Omental fat pad (tissue), 3 donors: ENCODE measurements at regions not wholly inside any gene's neighbourhood (a gene's known extent, or its start where the extent isn't known, plus 50 kb on each side); places are given as distances from the start of the nearest gene placed in this dataset.

Source experiments
- ATAC-seq: fragments of 150-250 bp; one replicate; pipeline ENCODE4 v1.9.1; 2016; ENCODE audit warnings: mild to moderate bottlenecking, moderate library complexity; ENCODE audit not compliant: low FRiP score
- DNase-seq: peaks from one replicate; pipeline ENCODE4 v3.0.0-alpha.2; 2019; ENCODE audit warnings: low spot score
- CTCF ChIP-seq, 3 donors: fragments of 450-650 bp; IDR thresholded peaks; one replicate each; pipeline ENCODE4 v1.5.1; 2016 to 2017; ENCODE audit warnings: antibody characterized with exemption in 3 of 3, mild to moderate bottlenecking in 3 of 3, moderate library complexity in 2 of 3

- no peak for TF ChIP-seq CTCF (IDR thresholded peaks at IDR 0.05)
- no peak for ATAC-seq
- no peak for DNase-seq
These were observed 382.9 kb upstream of the IL12A start for GRCh38 chr3:159605776-159606175.

GRCh38 chr3:159607856-159608255 is 380.8 kb upstream of the IL12A start:
- DNase-seq (no peak), ATAC-seq (no peak)
- no peak for TF ChIP-seq CTCF (IDR thresholded peaks at IDR 0.05)

GRCh38 chr3:159608311-159608710 is 380.3 kb upstream of the IL12A start:
- no peak for ATAC-seq
- no peak for DNase-seq
- TF ChIP-seq CTCF (IDR thresholded peaks at IDR 0.05): no peak

GRCh38 chr3:159609625-159610024 is 379.0 kb upstream of the IL12A start:
- DNase-seq (no peak), ATAC-seq (no peak)
- TF ChIP-seq CTCF (IDR thresholded peaks at IDR 0.05): no peak

GRCh38 chr3:159616234-159616825 is 372.3 kb upstream of the IL12A start:
- ATAC-seq (no peak), DNase-seq (no peak)
- no peak for TF ChIP-seq CTCF (IDR thresholded peaks at IDR 0.05)

- DNase-seq (no peak), ATAC-seq (no peak)
- no peak for TF ChIP-seq CTCF (IDR thresholded peaks at IDR 0.05)
These were observed 369.2 kb upstream of the IL12A start for GRCh38 chr3:159619341-159619885.

GRCh38 chr3:159620281-159620680 is 368.4 kb upstream of the IL12A start:
- ATAC-seq (no peak), DNase-seq (no peak)
- TF ChIP-seq CTCF (IDR thresholded peaks at IDR 0.05): no peak
